ENCODE measurements at regions not wholly inside any gene's neighbourhood (a gene's known extent, or its start where the extent isn't known, plus 50 kb on each side); places are given as distances from the start of the nearest gene placed in this dataset.

- TF ChIP-seq CTCF (optimal IDR thresholded peaks at IDR 0.05 in 1 of 3, IDR thresholded peaks at IDR 0.05 in 1 of 3, conservative IDR thresholded peaks at IDR 0.05 in 1 of 3; ENCODE audit: extremely low read depth in 1 of 3, insufficient read depth in 2 of 3, low read length in 3 of 3) (no peak), EZH2 (IDR thresholded peaks at IDR 0.05; ENCODE audit: low read length) (no peak)
Observed at GRCh38 chr7:81094952-81095351, 176.1 kb upstream of the SEMA3C start.
